GM12873 (cell line): ENCODE measurements at regions not wholly inside any gene's neighbourhood (a gene's known extent, or its start where the extent isn't known, plus 50 kb on each side); places are given as distances from the start of the nearest gene placed in this dataset.

Experiments used
- TF ChIP-seq, protein P1 (sequence below): IDR thresholded peaks from 2 replicates; pipeline ENCODE4 v1.5.1; 2012; ENCODE audit warnings: low read depth, mild to moderate bottlenecking, moderate library complexity, low read length, control low read depth; ENCODE audit not compliant: insufficient read depth; ENCODE audit errors: missing control alignments

DNA sequence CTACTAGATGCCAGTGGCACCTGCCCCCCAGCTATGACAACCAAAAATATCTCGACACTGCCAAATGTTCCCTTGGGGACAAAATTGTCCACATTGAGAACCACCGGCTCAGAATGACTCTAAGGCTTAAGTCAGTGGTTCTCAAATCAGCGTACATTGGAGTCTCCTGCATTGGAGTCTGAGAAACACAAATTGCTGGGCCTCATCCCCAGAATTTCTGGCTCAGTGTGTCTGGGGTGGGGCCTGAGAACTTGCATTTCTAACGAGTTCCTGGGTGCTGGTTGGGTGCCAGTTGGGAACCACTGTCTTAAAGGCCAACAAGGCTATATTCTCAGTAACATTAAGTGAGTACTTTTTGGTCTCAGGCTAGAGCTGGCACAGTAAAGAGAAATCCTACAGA, 77.7 kb upstream of the GADD45A start:
- TF ChIP-seq, protein P1, sequence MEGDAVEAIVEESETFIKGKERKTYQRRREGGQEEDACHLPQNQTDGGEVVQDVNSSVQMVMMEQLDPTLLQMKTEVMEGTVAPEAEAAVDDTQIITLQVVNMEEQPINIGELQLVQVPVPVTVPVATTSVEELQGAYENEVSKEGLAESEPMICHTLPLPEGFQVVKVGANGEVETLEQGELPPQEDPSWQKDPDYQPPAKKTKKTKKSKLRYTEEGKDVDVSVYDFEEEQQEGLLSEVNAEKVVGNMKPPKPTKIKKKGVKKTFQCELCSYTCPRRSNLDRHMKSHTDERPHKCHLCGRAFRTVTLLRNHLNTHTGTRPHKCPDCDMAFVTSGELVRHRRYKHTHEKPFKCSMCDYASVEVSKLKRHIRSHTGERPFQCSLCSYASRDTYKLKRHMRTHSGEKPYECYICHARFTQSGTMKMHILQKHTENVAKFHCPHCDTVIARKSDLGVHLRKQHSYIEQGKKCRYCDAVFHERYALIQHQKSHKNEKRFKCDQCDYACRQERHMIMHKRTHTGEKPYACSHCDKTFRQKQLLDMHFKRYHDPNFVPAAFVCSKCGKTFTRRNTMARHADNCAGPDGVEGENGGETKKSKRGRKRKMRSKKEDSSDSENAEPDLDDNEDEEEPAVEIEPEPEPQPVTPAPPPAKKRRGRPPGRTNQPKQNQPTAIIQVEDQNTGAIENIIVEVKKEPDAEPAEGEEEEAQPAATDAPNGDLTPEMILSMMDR = no peak

DNA sequence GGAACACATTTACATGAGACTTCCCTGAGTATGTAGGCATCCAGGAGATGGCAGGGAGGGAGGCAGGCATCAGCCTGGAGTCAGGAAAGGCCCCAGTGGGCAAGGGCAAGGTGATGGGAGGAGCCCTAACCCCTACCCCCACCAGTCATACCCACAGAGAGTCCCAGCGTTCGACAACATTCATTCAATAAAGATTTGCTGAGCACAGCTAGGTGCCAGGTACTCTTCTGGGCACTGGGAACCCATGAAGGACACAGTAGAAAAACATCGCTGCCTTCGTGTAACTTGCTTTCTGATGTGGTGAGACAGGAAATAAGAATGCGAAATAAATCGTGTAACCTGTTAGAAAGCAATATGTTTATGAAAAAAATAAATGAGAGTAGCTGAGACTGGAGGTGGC, 77.3 kb upstream of the GADD45A start:
- TF ChIP-seq, protein P1 = no peak

DNA sequence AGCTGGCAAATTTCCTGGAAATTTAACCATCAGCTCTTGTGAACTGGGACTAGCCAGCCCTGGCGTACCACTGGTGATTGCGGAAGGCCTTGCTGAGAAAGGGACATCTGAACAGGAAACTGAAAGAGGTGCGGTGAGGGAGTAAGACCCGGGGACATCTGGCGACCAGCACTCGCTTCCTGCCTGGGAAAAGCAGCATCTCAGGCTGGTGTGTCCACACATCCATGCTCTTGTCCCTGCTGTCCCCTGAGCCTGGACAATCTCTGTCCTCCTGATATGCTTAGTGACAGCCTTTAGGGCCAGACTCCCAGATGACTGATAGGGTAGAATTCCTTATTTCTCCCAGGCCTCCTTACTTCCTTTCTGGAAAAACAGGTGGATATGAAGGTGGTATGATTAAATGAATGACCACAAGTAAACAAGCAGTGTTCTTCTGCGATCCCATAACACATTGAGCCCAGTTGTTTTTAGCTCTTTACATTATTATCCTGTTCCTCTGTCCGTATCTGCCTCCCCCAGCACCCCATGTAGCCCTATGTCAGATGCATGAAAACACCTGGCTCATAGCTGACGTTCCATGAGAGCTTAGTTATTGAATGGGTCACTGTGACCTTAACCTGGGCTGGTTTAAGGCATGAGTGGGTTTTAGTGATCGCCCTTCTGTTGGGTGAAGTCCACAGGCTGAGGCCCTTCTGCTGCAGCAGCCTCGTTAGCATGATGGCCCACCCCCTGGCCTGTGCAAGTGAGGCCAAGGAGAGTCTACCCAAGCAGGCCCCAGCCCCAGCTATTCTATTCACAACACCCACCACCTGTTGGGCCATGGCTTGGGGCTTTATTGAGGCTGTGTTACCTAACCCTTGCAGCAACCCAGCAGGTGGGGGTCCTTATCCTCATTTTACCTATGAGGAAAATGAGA, 76.1 kb upstream of the GADD45A start:
- TF ChIP-seq, protein P1 = no peak

DNA sequence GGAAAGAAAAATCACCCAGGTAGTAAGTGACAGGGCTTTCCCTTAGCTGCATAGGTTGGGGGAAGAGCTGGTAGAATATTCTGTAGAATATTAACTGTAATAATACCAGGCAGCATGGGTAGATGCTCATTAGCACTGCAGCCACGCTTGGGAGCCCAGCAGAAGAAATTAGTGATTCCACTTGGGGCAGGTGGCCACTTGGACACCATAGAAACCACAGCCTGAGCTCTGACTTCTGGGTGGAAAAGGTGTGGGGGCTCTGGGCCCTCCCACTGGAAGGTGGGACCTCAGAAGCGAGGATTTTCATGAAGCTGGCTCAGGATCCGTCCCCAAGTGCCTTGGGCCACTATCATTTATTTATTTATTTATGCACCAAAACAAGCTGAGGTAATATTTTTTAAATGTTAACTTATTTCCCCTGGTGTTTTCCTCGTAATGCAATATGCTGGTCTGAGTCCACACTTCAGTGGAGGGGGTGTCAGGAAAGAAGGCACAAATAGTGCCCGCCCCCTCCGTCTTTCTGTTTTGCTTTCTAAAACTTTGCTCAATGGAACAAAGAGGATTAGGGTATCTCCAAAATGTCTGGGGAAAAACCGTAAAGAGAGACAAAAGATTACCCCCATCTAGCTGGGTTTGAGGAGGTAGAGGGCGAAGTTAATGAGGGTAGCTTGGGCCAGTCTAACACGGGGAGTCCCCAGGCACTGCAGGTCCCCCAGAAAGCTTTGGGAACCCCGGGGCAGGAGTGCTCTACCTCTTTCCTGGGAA, 75.2 kb upstream of the GADD45A start:
- TF ChIP-seq, protein P1 = no peak

DNA sequence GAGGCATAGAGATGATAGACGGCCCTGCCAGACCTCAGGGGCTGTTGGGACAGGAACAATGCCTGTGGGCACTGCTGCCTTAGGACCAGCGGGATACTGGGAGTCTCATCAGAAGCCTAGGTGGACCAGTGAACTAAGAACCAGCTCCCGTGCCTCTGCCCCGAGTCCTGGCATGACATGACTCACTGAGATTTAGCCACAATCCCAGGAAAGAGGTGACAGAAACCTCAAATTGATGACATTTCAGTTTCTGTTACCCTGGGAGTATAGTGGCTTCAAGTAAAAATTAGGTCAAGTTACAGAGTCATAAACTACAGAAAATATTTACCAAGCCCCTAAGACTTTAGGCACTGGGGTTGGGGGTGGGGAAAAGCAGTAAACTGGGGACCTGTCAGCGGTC, 74.6 kb upstream of the GADD45A start:
- TF ChIP-seq, protein P1 = no peak

DNA sequence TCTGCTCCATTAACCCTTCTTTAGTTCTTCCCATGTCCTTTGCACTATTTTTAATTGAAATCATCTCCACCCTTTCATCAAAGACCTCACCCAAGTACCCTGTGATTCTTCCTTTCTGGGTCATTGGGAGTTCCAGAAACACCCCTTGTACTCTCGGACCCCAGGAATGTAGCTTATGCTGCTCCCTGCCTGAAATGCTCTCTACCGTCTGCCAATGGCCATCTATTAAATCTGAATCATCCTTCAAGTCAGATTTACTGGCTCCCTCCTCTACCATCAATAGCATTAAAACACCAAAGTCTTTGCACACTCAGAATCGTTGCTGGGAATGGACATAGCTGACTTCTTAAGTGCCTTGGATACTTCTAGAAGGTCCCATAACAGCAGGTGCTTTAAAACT, 73.2 kb upstream of the GADD45A start:
- TF ChIP-seq, protein P1 = no peak

DNA sequence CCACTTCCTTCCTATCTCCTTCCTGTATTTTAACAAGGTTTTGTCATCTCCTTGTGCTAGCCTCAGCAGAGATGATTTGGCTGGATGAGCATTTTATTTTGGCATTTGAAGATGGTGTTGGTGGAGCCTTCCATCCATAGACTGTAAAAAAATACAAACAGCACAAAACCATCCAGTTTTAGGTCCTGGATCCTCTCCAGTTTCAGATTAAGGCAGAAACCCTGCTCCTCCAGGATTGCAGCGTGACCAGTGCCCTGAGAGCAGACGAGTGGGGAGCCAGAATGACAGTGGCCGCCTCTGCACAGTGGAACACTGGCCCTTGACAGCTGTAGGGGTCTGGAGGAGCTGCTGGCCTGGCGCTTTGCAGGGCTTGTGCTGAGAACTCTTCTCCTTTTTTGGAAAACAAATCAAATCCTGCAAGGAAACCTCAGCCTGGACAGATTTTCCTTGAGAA, 72.2 kb upstream of the GADD45A start:
- TF ChIP-seq, protein P1 = no peak
